ENCODE measurements at regions not wholly inside any gene's neighbourhood (a gene's known extent, or its start where the extent isn't known, plus 50 kb on each side); places are given as distances from the start of the nearest gene placed in this dataset.

DNA sequence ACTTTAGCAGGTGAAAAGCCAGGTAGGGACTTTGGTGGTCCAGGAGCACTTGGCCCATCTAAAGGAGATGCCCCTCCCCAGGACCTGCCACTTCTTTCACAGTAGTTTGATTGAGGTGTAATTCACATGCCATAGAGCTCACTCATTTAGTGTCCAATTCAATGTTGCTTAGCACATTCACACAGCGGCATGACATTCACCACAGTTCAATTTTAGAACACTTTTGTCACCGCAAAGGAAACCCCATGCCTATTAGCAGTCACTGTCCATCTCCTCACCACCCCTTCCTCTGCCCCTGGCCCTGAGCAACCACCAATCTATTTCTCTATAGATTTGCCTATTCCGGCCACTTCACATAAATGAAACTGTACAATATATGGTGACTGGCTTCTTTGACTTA, 211.6 kb upstream of the ZMIZ1 start:
- no peak overlapping the region for H3K4me3 Mint-ChIP-seq
- no peak for TF ChIP-seq EZH2 (IDR thresholded peaks at IDR 0.05; ENCODE audit: borderline replicate concordance, insufficient read depth, low read depth, low read length, poor library complexity, severe bottlenecking)
- TF ChIP-seq, protein P1, sequence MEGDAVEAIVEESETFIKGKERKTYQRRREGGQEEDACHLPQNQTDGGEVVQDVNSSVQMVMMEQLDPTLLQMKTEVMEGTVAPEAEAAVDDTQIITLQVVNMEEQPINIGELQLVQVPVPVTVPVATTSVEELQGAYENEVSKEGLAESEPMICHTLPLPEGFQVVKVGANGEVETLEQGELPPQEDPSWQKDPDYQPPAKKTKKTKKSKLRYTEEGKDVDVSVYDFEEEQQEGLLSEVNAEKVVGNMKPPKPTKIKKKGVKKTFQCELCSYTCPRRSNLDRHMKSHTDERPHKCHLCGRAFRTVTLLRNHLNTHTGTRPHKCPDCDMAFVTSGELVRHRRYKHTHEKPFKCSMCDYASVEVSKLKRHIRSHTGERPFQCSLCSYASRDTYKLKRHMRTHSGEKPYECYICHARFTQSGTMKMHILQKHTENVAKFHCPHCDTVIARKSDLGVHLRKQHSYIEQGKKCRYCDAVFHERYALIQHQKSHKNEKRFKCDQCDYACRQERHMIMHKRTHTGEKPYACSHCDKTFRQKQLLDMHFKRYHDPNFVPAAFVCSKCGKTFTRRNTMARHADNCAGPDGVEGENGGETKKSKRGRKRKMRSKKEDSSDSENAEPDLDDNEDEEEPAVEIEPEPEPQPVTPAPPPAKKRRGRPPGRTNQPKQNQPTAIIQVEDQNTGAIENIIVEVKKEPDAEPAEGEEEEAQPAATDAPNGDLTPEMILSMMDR (IDR thresholded peaks at IDR 0.05) = no peak

DNA sequence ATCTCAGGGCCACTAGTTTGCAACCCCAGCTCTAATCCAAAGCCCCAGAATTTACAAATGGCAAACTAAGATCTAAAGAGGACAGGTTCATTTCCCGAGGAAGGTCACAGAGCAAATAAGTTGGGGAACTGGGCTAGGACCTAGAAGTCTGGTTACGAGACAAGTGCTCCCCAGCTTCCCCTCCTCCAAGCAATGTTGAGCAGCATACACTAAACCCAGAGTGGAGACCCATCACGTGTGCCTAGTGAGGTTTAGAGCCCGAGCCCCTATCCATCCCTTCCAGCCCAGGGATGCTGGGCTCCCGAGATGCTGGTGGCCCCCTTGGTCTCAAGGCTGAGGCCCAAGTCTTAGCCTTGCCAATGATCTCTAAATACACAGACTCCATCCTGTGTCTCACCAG, 209.5 kb upstream of the ZMIZ1 start:
- 88% methylated on average over 5 of the region's 5 CpGs for WGBS (ENCODE audit: insufficient coverage)
- TF ChIP-seq, protein P1 (IDR thresholded peaks at IDR 0.05) = no peak
- no peak for TF ChIP-seq EZH2 (IDR thresholded peaks at IDR 0.05; ENCODE audit: borderline replicate concordance, insufficient read depth, low read depth, low read length, poor library complexity, severe bottlenecking)
- Histone ChIP-seq H3K9me3 (ENCODE audit: control extremely low read depth in 1 of 3, control insufficient read depth in 2 of 3, insufficient read depth in 1 of 3, low read length in 2 of 3) (no peaks in the 10 kb centered on the region), H4K20me1 (ENCODE audit: control insufficient read depth, insufficient read depth, low read length, poor library complexity, severe bottlenecking) (no peaks in the 10 kb centered on the region), H3K36me3 (replicated peaks in 1 of 2; ENCODE audit: control extremely low read depth in 1 of 2, control insufficient read depth in 1 of 2, extremely low read depth in 1 of 2, insufficient read depth in 2 of 2, low read length in 1 of 2) (no peaks in the 10 kb centered on the region), H3K9ac (ENCODE audit: low read length) (no peak overlapping the region), H3K4me3 (ENCODE audit: control extremely low read depth in 1 of 5, extremely low read depth in 1 of 5, insufficient read depth in 1 of 5, low read depth in 2 of 5, low read length in 4 of 5) (no peak overlapping the region), H3K27ac (ENCODE audit: low read length in 2 of 2) (no peak overlapping the region), H3K4me1 (ENCODE audit: control insufficient read depth in 2 of 2, insufficient read depth in 2 of 2, low read length in 2 of 2) (no peaks in the 10 kb centered on the region), H3K27me3 (replicated peaks in 1 of 4; ENCODE audit: control extremely low read depth in 1 of 4, control insufficient read depth in 3 of 4, insufficient read depth in 4 of 4, low read length in 3 of 4) (peaks cover 0 to 3% (median 0%) of the 10 kb centered on the region in 4 experiments), H3K79me2 (ENCODE audit: control insufficient read depth, insufficient read depth, low read length) (no peaks in the 10 kb centered on the region), H2AFZ (ENCODE audit: insufficient read depth, low read depth, low read length, poor library complexity, severe bottlenecking) (no peak overlapping the region), H3K4me2 (replicated peaks; ENCODE audit: low read depth, low read length, poor library complexity, severe bottlenecking) (no peak overlapping the region)
- ATAC-seq (ENCODE audit: low read depth) = no peak
- H3K9me3 Mint-ChIP-seq (ENCODE audit: insufficient read depth) = no peaks in the 10 kb centered on the region
- intact Hi-C loops (cut with micrococcal nuclease) = no loop called here
- no peak overlapping the region for H3K27ac Mint-ChIP-seq
- H3K4me1 Mint-ChIP-seq = no peaks in the 10 kb centered on the region
- DNase-seq = no peak
- POLR2A ChIA-PET = no interaction called here
- no peak overlapping the region for H3K4me3 Mint-ChIP-seq
- CTCF ChIA-PET = no interaction called here
- H3K27me3 Mint-ChIP-seq = peaks cover 28% of the 10 kb centered on the region

More for the DNA sequence above, 211.6 kb upstream of the ZMIZ1 start:
- H3K9me3 Mint-ChIP-seq (ENCODE audit: insufficient read depth) = no peaks in the 10 kb centered on the region
- no peak for DNase-seq
- H3K27me3 ChIP-seq (replicated peaks in 1 of 4; ENCODE audit: control extremely low read depth in 1 of 4, control insufficient read depth in 3 of 4, insufficient read depth in 4 of 4, low read length in 3 of 4) = peaks cover 0 to 3% (median 0%) of the 10 kb centered on the region in 4 experiments
- ChIA-PET CTCF (no interaction called here), POLR2A (no interaction called here)
- H3K4me2 ChIP-seq (replicated peaks; ENCODE audit: low read depth, low read length, poor library complexity, severe bottlenecking) = no peak overlapping the region
- H3K9me3 ChIP-seq (ENCODE audit: control extremely low read depth in 1 of 3, control insufficient read depth in 2 of 3, insufficient read depth in 1 of 3, low read length in 2 of 3) = no peaks in the 10 kb centered on the region
- H3K4me3 ChIP-seq (ENCODE audit: control extremely low read depth in 1 of 5, extremely low read depth in 1 of 5, insufficient read depth in 1 of 5, low read depth in 2 of 5, low read length in 4 of 5) = no peak overlapping the region
- H3K4me1 ChIP-seq (ENCODE audit: control insufficient read depth in 2 of 2, insufficient read depth in 2 of 2, low read length in 2 of 2) = no peaks in the 10 kb centered on the region
- 100% methylated on average over 2 of the region's 3 CpGs for WGBS (ENCODE audit: insufficient coverage)
- intact Hi-C loops (cut with micrococcal nuclease) = no loop called here
- no peak overlapping the region for H3K27ac Mint-ChIP-seq
- no peak overlapping the region for H3K9ac ChIP-seq (ENCODE audit: low read length)
- no peak overlapping the region for H2AFZ ChIP-seq (ENCODE audit: insufficient read depth, low read depth, low read length, poor library complexity, severe bottlenecking)
- H3K79me2 ChIP-seq (ENCODE audit: control insufficient read depth, insufficient read depth, low read length) = no peaks in the 10 kb centered on the region
- ATAC-seq (ENCODE audit: low read depth) = no peak
- H3K4me1 Mint-ChIP-seq = no peaks in the 10 kb centered on the region
- no peaks in the 10 kb centered on the region for H3K36me3 ChIP-seq (replicated peaks in 1 of 2; ENCODE audit: control extremely low read depth in 1 of 2, control insufficient read depth in 1 of 2, extremely low read depth in 1 of 2, insufficient read depth in 2 of 2, low read length in 1 of 2)
- H3K27me3 Mint-ChIP-seq = peaks cover 35% of the 10 kb centered on the region
- no peak overlapping the region for H3K27ac ChIP-seq (ENCODE audit: low read length in 2 of 2)
- no peaks in the 10 kb centered on the region for H4K20me1 ChIP-seq (ENCODE audit: control insufficient read depth, insufficient read depth, low read length, poor library complexity, severe bottlenecking)
